ENCODE measurements at regions not wholly inside any gene's neighbourhood (a gene's known extent, or its start where the extent isn't known, plus 50 kb on each side); places are given as distances from the start of the nearest gene placed in this dataset.
A peak's percentile ranks its signal among the peaks of the same experiment; 100 is the strongest.

DNA sequence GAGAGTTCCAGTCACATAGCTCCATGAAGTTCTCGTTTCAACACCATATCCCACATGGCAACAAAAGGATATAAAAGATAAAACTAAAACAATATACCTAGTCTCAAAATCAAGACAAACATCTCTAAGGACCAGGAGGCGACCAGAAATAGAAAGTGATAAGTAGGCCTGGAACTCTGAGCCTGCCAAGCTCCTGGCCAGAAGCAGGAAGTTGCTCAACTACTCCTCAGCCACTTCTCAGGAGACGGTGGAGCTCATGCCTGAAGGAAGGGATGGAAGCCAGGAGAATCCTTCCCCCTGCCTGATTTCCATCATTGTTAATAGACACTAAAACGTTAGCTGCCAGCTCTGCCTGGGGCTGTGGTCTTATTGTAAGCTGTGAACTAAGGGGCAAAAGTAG, 94.7 kb downstream of the DISP1 start:
- no peak overlapping the region for H3K4me3 ChIP-seq
- no peak for DNase-seq
- H3K9me3 ChIP-seq = no peaks in the 10 kb centered on the region
- intact Hi-C loops (cut with DNase I; ENCODE audit: low total_unique reads) = no loop called here
- H3K36me3 ChIP-seq (ENCODE audit: low read depth, missing control alignments) = no peaks in the 10 kb centered on the region
- 58 to 60% methylated on average over 4 of the region's 4 CpGs for WGBS, 2 donors
- no peak for TF ChIP-seq POLR2A (IDR thresholded peaks at IDR 0.05)
- TF ChIP-seq, protein P1, sequence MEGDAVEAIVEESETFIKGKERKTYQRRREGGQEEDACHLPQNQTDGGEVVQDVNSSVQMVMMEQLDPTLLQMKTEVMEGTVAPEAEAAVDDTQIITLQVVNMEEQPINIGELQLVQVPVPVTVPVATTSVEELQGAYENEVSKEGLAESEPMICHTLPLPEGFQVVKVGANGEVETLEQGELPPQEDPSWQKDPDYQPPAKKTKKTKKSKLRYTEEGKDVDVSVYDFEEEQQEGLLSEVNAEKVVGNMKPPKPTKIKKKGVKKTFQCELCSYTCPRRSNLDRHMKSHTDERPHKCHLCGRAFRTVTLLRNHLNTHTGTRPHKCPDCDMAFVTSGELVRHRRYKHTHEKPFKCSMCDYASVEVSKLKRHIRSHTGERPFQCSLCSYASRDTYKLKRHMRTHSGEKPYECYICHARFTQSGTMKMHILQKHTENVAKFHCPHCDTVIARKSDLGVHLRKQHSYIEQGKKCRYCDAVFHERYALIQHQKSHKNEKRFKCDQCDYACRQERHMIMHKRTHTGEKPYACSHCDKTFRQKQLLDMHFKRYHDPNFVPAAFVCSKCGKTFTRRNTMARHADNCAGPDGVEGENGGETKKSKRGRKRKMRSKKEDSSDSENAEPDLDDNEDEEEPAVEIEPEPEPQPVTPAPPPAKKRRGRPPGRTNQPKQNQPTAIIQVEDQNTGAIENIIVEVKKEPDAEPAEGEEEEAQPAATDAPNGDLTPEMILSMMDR (IDR thresholded peaks at IDR 0.05) = no peak
- H3K27ac ChIP-seq = no peak overlapping the region
- H3K4me1 ChIP-seq = peaks cover 24% of the 10 kb centered on the region
- no peaks in the 10 kb centered on the region for H3K27me3 ChIP-seq

DNA sequence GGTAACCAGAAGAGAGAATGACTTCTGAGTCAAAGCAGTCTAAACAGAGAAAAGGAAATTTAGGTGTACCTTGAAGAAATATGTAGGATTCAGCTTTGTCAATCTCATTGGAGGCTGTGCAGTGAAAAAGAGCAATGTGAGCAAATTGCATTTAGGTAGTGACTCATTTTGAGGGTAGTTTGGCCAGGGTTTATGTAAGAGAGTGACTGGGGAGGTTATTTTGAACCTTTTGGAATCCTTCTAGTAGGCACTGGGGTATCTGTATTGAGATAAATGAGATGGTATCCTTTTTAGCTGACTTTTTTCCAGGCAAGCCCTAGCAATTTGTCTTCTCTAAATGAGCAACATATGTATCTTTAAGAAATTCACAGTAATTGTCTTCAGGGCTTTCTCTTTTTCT, 95.9 kb downstream of the DISP1 start:
- Histone ChIP-seq H3K27me3 (no peaks in the 10 kb centered on the region), H3K4me3 (no peak overlapping the region), H3K4me1 (peaks cover 24% of the 10 kb centered on the region), H3K36me3 (ENCODE audit: low read depth, missing control alignments) (no peaks in the 10 kb centered on the region), H3K27ac (no peak overlapping the region), H3K9me3 (no peaks in the 10 kb centered on the region)
- no peak for DNase-seq
- intact Hi-C loops (cut with DNase I; ENCODE audit: low total_unique reads) = no loop called here
- TF ChIP-seq POLR2A (IDR thresholded peaks at IDR 0.05) = no peak

DNA sequence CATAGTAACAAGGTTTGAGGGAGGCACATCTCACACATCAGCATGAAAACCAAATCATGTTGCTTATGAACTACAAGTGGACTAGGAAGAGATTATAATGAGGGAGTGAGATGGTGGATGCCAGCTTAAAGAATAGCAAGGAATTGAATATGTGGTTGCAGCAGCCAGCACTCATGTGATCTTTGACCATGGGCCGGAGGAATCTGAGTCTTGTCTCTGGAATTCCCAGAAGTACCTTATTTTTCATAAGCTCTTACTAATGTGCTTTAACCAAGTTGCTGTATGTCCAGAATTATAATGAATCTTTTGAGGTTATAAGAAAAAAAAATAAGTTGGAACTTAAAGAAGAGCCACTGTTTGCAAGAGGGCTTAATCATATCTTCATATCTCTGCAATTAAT, 97.0 kb downstream of the DISP1 start:
- intact Hi-C loops (cut with DNase I; ENCODE audit: low total_unique reads) = no loop called here
- 55 to 60% methylated on average over 1 of the region's 1 CpG for WGBS, 2 donors
- no peak overlapping the region for H3K4me3 ChIP-seq
- no peaks in the 10 kb centered on the region for H3K27me3 ChIP-seq
- no peak for TF ChIP-seq POLR2A (IDR thresholded peaks at IDR 0.05)
- TF ChIP-seq, protein P1 (IDR thresholded peaks at IDR 0.05) = no peak
- no peaks in the 10 kb centered on the region for H3K36me3 ChIP-seq (ENCODE audit: low read depth, missing control alignments)
- peak overlapping the region; percentile 67 to 79 for H3K27ac ChIP-seq
- H3K4me1 ChIP-seq = peaks cover 24% of the 10 kb centered on the region
- no peak for DNase-seq
- H3K9me3 ChIP-seq = no peaks in the 10 kb centered on the region

DNA sequence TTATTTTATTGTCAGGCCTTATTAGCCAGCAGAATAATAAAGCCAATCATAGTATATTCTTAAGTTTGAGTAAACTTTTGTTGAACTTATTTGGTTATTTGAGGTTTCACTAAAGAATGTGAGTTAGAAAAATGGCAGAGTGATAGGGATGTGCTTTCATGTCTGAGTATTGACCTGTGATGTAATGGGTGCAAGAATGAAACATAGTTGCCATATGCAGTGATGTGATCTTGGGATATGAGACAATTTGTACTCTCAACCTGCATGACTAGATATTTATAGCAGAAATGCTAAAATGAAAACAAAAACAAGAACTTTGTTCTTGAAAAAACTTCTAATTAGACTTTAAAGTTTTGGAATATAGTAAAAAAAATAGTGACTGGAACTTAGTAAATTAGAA, 97.9 kb downstream of the DISP1 start:
- no peak overlapping the region for H3K4me3 ChIP-seq
- no peaks in the 10 kb centered on the region for H3K27me3 ChIP-seq
- no peak for TF ChIP-seq POLR2A (IDR thresholded peaks at IDR 0.05)
- TF ChIP-seq, protein P1 (IDR thresholded peaks at IDR 0.05) = no peak
- H3K9me3 ChIP-seq = no peaks in the 10 kb centered on the region
- DNase-seq = no peak
- no peaks in the 10 kb centered on the region for H3K36me3 ChIP-seq (ENCODE audit: low read depth, missing control alignments)
- peaks cover 18% of the 10 kb centered on the region for H3K4me1 ChIP-seq
- intact Hi-C loops (cut with DNase I; ENCODE audit: low total_unique reads) = no loop called here
- peak overlapping the region; percentile 67 to 79 for H3K27ac ChIP-seq

DNA sequence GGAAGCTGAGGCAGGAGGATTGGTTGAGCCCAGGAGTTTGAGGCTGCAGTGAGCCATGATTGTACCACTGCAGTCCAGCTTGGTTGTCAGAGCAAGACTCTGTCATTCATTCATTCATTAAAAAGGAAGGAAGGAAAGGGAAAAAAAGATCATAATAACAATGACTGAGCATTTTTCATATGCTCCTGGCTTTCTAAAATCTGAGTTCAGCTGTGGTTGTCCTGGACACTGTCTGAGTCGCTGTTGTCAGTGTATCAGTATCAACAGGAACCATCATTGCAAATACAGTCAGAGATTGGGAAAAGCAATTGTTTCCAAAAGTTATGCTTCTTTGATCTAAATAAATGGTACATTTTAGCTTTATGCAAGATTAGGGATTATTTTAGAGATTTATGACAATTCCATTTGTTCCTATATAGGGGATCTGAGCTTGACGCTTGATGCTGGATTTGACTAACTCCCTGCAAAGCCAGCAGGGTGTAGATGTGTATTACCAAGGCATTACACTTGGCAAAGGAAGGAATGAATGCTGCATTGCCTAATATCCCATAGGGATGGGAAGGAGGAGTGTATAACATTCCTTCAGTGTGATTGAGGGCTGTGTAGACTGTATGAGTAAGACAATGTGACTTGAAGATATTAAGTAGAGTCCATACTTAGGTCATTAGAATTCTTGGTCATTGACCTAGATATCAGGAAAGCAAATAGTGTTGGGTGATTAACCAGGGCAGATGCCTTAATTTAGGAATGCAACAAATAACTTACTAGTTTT, 100.2 kb downstream of the DISP1 start:
- 94 to 95% methylated on average over 2 of the region's 2 CpGs for WGBS, 2 donors
- no peak for DNase-seq
- Histone ChIP-seq H3K4me3 (no peak overlapping the region), H3K27me3 (no peaks in the 10 kb centered on the region), H3K27ac (peak overlapping the region; percentile 67 to 79), H3K9me3 (no peaks in the 10 kb centered on the region), H3K4me1 (peaks cover 26% of the 10 kb centered on the region), H3K36me3 (ENCODE audit: low read depth, missing control alignments) (no peaks in the 10 kb centered on the region)
- TF ChIP-seq, protein P1 (IDR thresholded peaks at IDR 0.05) = no peak
- no peak for TF ChIP-seq POLR2A (IDR thresholded peaks at IDR 0.05)
- intact Hi-C loops (cut with DNase I; ENCODE audit: low total_unique reads) = no loop called here

Measured in testis (tissue), 2 donors.